GM21390 (cell line): ENCODE measurements at regions not wholly inside any gene's neighbourhood (a gene's known extent, or its start where the extent isn't known, plus 50 kb on each side); places are given as distances from the start of the nearest gene placed in this dataset.
A peak's percentile ranks its signal among the peaks of the same experiment; 100 is the strongest.
"Not testable (repeated sequence)": the region's sequence is repeated elsewhere in the genome, so short reads cannot be mapped to it uniquely, and the experiment has no call there.

Experiments
- ATAC-seq: cut with Tn5 transposase; IDR thresholded peaks from one replicate; pipeline ENCODE4 v1.9.1; 2021; ENCODE audit not compliant: unreplicated experiment

DNA sequence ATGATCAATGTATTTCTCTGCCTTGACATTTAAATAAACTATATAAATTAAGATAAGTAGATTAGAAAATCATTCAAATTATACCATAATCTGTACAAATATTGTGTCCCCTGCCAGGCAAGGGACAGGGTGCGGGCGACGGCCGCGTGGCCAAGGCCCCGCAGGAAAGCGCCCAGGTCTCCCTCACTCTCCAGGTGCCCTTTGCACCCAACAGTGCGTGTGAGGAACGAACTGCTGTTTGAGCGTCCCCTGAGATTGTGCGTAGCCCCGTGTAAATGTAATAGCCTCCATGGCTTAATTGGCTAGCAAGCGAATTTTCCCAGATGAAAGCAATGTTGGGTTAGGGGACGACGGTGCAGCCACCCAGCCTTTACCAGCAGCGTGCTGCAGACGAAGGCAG, 161.4 kb downstream of the SYT15 start:
- not testable (repeated sequence) for ATAC-seq

DNA sequence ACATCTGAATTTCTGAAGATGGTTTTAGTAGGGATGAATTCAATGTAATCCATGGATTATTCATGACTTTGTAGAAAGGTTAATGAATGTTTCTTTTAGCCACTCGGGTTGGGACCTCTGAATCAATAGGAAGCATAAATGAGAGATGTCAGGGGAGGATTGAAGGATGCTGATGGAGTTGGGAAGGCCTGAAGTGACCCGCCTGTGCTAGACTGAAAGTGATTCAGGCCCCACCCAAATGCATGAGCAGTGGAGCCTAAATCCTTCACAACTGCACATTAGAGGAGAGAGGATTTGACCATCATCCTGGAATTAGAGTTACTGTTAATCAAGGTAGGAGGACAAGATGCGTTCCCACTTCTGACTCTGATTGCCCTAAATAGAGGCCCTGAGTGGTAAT, 162.2 kb upstream of the PTPN20 start:
- not testable (repeated sequence) for ATAC-seq

DNA sequence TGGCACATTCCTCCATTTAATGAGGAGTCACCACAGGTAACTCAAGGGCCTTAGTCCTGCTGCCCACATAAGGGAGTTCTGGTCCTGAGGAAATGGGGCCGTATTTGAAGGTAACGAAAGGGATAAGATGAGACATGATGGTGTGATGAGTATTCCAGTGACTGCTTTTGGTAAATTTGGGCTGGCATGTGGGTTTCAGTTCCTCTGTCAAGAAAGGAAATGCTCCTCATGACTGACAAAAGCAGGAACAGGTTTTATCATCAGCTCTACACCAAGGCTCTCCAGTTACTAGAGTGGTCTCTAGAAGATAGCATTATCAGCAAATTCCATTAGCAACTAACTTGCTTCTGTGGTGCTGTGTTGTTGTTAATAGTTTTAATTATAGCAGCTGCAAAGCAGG, 161.8 kb upstream of the PTPN20 start:
- ATAC-seq: peak; percentile 54

GRCh38 chr10:46753763-46754162, 157.5 kb upstream of the PTPN20 start:
- not testable (repeated sequence) for ATAC-seq

DNA sequence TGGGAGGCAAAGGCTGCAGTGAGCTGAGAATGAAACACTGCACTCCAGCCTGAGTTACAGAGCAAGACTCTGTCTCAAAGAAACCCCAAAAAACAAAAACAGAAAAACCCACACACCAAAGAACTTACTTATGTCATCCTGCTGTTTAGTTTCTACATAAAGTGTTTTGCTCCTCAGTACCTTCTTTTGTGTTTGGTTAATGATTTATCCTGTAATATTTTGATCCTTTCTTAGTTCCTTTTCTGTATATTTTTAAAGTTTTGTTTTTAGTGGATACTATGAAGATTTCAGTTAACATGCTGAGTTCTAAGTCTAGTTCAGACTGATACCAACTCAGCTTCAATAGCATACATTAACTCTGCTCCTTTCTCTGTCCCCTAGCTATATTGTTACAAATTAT, 149.8 kb upstream of the PTPN20 start:
- peak; percentile 86 for ATAC-seq

DNA sequence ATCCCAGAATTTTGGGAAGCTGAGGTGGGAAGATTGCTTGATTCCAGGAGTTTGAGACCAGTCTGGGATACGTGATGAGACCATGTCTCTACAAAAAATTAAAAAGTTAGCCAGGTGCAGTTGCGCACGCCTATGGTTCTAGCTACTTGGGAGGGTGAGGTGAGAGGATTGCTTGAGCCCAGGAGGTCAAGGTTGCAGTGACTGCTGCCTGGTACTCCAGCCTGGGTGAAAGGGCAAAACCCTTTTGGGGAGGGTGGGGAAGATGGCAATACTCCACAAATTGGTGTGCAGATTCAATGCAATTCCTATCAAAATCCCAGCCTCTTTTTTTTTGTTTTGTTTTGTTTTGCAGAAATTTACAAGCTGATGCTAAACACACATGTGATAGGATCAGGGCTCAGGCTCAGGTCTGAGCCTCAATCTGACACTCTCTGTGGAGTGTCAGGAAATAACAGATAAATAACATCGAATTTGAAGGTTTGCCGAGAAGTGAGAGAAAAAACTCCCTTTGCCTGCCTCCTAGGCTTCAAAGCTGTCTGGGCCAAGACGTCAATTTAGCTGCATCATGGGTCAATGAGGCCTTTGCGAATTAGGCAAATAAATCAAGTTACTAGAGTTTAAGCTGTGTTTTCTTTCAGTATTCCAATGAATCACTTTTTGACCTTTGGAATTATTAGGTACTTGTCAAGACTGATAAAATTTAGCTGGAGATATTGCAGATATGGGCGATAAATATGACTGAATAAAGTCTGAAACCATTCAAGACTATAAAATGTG, 142.5 kb upstream of the PTPN20 start:
- not testable (repeated sequence) for ATAC-seq

DNA sequence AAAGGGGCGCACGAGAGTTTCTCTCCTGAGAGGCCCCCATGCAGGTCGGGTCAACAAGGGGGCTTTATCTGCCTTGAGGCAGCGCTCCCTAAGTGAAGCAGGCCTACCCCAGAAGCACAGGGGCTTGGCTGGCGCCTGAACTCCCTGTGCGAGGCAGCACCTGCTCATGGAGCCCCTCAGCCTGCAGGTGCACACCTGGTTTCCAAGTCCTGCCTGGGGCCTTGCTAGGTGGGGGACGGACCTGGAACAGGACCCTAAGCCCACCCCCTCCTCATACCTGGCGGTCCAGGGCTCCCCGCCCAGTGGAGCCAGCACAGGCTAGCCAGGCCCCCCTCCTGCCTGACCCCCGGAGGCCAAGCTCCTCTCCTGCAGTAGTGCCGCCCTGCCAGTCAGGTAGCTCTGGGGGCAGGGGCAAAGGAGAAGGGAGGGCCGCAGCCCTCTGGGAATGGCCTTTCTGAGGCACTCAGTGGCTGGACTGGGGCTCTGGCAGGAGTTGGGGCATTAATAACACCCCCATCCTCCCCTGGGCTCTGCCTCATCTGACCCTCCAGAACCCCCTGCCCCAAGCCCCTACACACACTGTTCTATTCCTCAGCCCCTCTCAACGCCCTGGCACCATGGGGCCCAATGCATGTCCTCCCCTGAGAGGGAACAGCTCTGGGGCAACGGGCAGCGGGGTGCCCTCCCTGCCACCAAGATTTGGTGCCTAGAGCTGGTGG, 137.9 kb upstream of the PTPN20 start:
- not testable (repeated sequence) for ATAC-seq

DNA sequence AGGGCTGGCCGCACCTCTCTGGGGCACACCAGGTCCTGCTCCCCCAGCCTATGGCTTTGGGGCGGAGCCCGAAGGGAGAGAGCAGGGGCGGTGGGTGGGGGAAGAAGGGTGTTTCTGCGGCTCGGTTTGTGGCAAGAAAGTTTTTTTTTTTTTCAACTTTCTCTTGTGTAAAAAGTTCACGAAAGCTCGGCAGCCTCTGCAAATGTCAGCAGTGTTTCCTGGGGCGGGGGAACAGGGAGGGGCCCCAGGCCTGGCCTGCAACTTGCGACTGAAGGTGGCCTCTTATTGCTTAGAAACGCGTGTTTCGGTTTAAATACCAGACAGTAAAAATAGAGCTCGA, 137.4 kb upstream of the PTPN20 start:
- ATAC-seq: not testable (repeated sequence)

GRCh38 chr10:46774366-46774765, 136.9 kb upstream of the PTPN20 start:
- ATAC-seq: not testable (repeated sequence)

DNA sequence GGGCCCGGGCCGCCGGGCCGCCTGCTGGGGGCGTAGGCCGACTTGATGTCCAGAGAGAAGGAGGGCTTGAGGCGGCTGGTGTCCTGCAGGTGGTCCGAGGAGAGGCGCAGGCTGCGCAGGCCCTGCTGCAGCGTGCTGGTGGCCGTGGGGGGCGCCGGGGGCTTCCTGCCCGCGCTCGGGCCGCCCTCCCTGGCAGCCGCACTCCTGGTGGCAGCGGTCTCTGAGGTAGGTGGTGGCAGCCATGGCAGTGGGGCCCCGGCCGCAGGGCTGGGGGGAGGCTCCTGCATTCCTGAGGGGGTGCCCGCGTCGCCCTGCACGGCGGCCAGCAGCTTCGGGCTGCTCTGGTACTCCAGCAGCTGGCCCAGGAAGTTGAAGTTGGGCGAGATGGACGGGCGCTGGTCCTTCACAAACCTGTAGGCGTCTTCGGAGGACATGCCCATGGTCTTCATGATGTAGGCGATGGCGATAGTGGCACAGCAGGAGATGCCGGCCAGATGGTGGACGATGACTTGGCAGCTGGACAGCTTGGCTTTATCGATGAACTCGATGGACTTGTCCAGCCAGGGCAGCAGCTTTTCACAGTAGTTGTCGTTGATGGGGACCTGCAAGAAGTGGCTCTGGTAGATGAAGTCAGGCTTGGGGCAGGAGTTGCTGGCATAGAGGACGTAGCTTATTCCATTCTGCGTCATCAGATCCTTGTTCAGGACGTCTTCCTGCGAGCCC, 136.1 kb upstream of the PTPN20 start:
- ATAC-seq: not testable (repeated sequence)

DNA sequence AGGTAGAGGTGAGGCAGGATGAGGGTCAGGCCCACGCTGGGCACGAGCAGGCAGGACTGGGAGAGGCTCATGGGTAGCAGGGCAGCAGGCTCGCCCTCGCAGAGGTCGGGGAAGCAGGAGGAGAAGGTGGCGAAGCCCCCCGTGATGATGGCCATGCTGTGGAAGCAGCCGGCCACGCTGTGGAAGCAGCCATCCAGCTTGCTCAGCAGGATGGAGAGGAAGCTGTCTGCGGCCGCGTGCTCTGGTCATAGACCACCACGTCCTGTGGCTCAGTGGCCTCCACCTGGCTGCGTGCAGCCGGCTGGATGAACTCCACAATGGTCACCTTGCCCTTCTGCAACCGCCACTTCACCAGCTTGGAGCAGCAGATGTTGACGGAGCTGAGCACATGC, 135.6 kb upstream of the PTPN20 start:
- not testable (repeated sequence) for ATAC-seq

- not testable (repeated sequence) for ATAC-seq
Observed at GRCh38 chr10:46779571-46779970, 131.7 kb upstream of the PTPN20 start.

- ATAC-seq: not testable (repeated sequence)
Observed at GRCh38 chr10:46780164-46780563, 131.1 kb upstream of the PTPN20 start.

- not testable (repeated sequence) for ATAC-seq
Observed at GRCh38 chr10:46781001-46781400, 130.2 kb upstream of the PTPN20 start.

DNA sequence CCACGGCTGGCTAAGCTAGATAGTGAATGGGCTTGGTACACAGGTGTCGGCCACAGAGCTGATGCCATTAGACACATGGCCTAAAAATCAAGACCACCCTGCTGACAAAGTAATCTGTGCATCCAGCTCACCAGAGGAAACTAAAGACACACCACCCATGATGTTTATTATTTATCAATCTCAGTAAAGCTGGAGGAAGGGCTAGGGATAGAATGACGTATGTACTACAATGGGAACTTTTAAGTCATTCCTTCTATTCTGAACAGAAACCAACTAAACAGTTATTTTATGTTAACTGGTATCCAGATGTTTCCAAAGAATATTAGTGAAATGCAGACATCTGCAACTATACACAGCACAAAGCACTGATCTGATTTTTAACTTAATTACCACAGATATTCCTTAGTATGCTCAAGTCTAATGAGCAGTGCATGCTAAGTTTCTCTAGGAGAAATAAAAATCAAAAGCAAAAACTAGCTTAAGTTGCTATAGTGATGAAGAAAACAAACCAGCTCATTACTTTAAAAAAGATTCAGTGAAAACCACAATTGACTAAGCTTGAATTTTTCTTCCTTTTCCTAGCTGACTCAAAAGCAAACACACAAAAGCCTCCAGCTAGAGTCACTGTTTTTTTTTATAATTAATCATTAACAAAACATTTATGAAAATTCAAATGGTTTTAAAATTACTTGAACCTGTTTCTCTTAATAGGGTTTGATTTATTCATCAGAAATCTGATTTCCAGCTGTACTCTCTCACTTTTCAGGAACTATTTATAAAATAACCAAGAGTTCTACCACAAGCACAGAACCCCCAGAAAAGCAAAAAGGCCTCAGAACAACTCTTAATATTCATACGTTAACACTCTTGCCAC, 129.0 kb upstream of the PTPN20 start:
- peak; percentile 52 for ATAC-seq

DNA sequence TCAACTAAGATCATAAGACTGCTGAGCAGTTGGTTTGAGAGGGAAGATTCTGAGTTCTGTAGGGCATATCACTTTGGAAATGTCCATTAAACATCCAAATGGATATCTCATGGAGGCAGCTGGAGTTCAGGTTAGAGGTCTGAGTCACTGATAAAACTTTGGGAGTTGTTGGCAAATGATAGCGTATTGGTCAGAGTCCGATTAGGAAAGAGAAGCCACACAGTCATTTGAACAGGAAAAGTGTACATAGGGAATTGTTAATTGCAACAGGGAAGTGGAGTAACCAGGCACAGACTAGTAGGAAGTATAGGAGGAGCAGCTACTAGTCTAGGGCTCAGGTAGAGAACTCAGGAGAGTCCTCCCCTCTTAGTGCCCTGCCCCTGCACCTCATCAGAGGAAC, 126.6 kb upstream of the PTPN20 start:
- not testable (repeated sequence) for ATAC-seq

DNA sequence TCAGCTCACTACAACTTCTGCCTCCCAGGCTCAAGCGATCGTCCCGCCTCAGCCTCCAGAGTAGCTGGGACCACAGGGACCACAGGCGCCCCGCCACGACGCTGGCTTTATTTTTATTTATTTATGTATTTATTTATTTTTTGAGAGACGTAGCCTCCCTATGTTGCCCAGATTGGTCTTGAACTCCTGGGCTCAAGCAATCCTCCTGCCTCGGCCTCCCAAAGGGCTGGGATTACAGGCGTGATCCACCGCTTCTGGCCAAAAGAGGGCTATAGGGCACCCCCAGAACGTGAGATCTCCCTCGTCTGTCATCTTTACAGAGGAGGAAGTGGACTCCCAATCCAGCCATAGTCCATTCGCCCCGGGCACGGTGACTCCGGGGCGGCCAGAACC, 125.1 kb upstream of the PTPN20 start:
- not testable (repeated sequence) for ATAC-seq

- peak; percentile 67 for ATAC-seq
Observed at GRCh38 chr10:46786518-46787320, 124.5 kb upstream of the PTPN20 start.

DNA sequence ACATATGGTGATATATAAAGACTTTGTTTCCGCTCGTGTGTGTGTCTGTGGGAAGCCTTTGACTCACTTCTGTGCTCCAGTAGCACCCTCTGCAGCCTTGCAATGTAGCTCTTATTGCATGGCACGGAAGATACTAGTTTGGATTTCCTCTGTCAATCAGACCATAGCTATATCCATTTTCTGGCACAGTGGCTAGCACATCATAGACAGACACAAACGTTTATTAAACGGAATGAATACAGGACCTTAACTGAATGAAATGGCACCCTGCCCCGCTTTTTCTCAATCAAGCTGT, 124.0 kb upstream of the PTPN20 start:
- ATAC-seq: no peak

GRCh38 chr10:46792657-46793357, 118.4 kb upstream of the PTPN20 start:
- ATAC-seq: not testable (repeated sequence)
